ENCODE measurements at regions not wholly inside any gene's neighbourhood (a gene's known extent, or its start where the extent isn't known, plus 50 kb on each side); places are given as distances from the start of the nearest gene placed in this dataset.

- no peak for TF ChIP-seq POLR2AphosphoS5 (IDR thresholded peaks at IDR 0.05; ENCODE audit: low read depth, low read length)
- no peak for TF ChIP-seq SIN3A (IDR thresholded peaks at IDR 0.05; ENCODE audit: borderline replicate concordance, insufficient read depth, low read length)
- TF ChIP-seq TAF1 (IDR thresholded peaks at IDR 0.05; ENCODE audit: borderline replicate concordance, insufficient read depth, low read length) = no peak
These were observed 1950.8 kb upstream of the PIK3C3 start for GRCh38 chr18:40004246-40004645.

All from PFSK-1 (cell line).